Endothelial cell of umbilical vein (primary cell): ENCODE measurements at regions not wholly inside any gene's neighbourhood (a gene's known extent, or its start where the extent isn't known, plus 50 kb on each side); places are given as distances from the start of the nearest gene placed in this dataset.
A peak's percentile ranks its signal among the peaks of the same experiment; 100 is the strongest.

ENCODE experiments used
- BruUV-seq: library from RNA; stranded (reverse); fragments of 400-500 nt; replicated peaks from 2 replicates; lab custom pipeline; 2021; lab: Mats Ljungman, UMichigan
- CTCF ChIA-PET: fragments of 300-600, 350-600 bp; sonication (Branson Sonifier 250); formaldehyde crosslinking; loops from one replicate; lab custom pipeline; 2021; ENCODE audit warnings: antibody characterized with exemption, inconsistent platforms; lab: Charles Lee
- POLR2A ChIA-PET: fragments of 300-600, 350-600 bp; sonication (Branson Sonifier 250); formaldehyde crosslinking; loops from one replicate; lab custom pipeline; 2021; ENCODE audit warnings: antibody characterized with exemption, inconsistent platforms; lab: Charles Lee
- DNase-seq: peaks from one replicate; pipeline ENCODE4 v3.0.0-alpha.2; 2011; ENCODE audit warnings: low read depth, low spot score
- FAIRE-seq: peaks from 2 replicates; lab custom pipeline; 2011; peaks lifted over from hg19 to GRCh38; lab: Jason Lieb, UNC
- H2AFZ ChIP-seq: 2 replicates; pipeline ENCODE4 v1.6.0; 2012; ENCODE audit warnings: low read depth, low read length, control low read depth, inconsistent platforms
- H3K27ac ChIP-seq: 2 replicates; pipeline ENCODE4 v1.5.1; 2011; ENCODE audit warnings: low read depth, mild to moderate bottlenecking, control low read depth, low read length, moderate library complexity; ENCODE audit not compliant: insufficient read depth
- H3K27me3 ChIP-seq, 2 experiments: 2 replicates each; pipeline versions ENCODE4 v1.6.0 to v1.6.1; 2011; ENCODE audit warnings: low read length in 2 of 2, mixed read lengths in 1 of 2; ENCODE audit not compliant: control insufficient read depth in 2 of 2, insufficient read depth in 2 of 2
- H3K36me3 ChIP-seq, 2 experiments: 2 replicates in 1 of 2; 3 replicates in 1 of 2; pipeline ENCODE4 v1.5.1; 2011; ENCODE audit warnings: low read length in 2 of 2, mild to moderate bottlenecking in 1 of 2, moderate library complexity in 1 of 2; ENCODE audit not compliant: control insufficient read depth in 2 of 2, insufficient read depth in 2 of 2; ENCODE audit errors: extremely low read depth in 1 of 2
- H3K4me1 ChIP-seq: 3 replicates; pipeline ENCODE4 v1.5.1; 2011; ENCODE audit warnings: mild to moderate bottlenecking, low read length; ENCODE audit not compliant: control insufficient read depth, insufficient read depth; ENCODE audit errors: extremely low read depth
- H3K4me2 ChIP-seq: 2 replicates; pipeline ENCODE4 v1.6.1; 2011; ENCODE audit warnings: low read length, control low read depth, mixed read lengths; ENCODE audit not compliant: insufficient read depth
- H3K4me3 ChIP-seq, 3 experiments: fragments of 200-600 bp in 1 of 3; sonication (generic), shearing (Covaris generic) in 1 of 3; replicated peaks in 1 of 3; 2 replicates each; pipeline ENCODE4 v1.5.1; 2011 to 2016; ENCODE audit warnings: control low read depth in 3 of 3, low read length in 3 of 3, mild to moderate bottlenecking in 2 of 3, inconsistent platforms in 1 of 3, low read depth in 1 of 3, moderate library complexity in 1 of 3; ENCODE audit not compliant: insufficient read depth in 1 of 3
- H3K79me2 ChIP-seq: 2 replicates; pipeline ENCODE4 v1.6.0; 2012; ENCODE audit warnings: low read length, inconsistent platforms; ENCODE audit not compliant: control insufficient read depth, insufficient read depth
- H3K9ac ChIP-seq: replicated peaks from 2 replicates; pipeline ENCODE3; 2011; ENCODE audit warnings: low read length, control low read depth; ENCODE audit not compliant: insufficient read depth; ENCODE audit errors: extremely low read depth
- H3K9me1 ChIP-seq: replicated peaks from 3 replicates; pipeline ENCODE4 v1.6.0; 2011; ENCODE audit warnings: mild to moderate bottlenecking, low read length; ENCODE audit not compliant: control insufficient read depth, insufficient read depth; ENCODE audit errors: extremely low read depth
- H3K9me3 ChIP-seq: replicated peaks from 2 replicates; pipeline ENCODE4 v1.5.1; 2012; ENCODE audit warnings: low read length, inconsistent platforms; ENCODE audit not compliant: control insufficient read depth, insufficient read depth
- H4K20me1 ChIP-seq: replicated peaks from 2 replicates; pipeline ENCODE3; 2011; ENCODE audit warnings: mild to moderate bottlenecking, low read length; ENCODE audit not compliant: control insufficient read depth, insufficient read depth; ENCODE audit errors: extremely low read depth
- CTCF ChIP-seq, 2 donors: IDR thresholded peaks; 1 replicate in 1 of 2; 2 replicates in 1 of 2; pipeline ENCODE4 v1.5.1; 2011; ENCODE audit warnings: low read length in 2 of 2, mild to moderate bottlenecking in 2 of 2, moderate library complexity in 2 of 2, control low read depth in 1 of 2, inconsistent platforms in 1 of 2, low read depth in 1 of 2; ENCODE audit not compliant: insufficient read depth in 1 of 2; ENCODE audit errors: extremely low read depth in 1 of 2
- EZH2 ChIP-seq: IDR thresholded peaks from 2 replicates; pipeline ENCODE4 v1.6.1; 2012; ENCODE audit warnings: borderline replicate concordance, low read depth, mild to moderate bottlenecking, moderate library complexity, low read length, inconsistent platforms; ENCODE audit not compliant: severe bottlenecking
- FOS ChIP-seq: IDR thresholded peaks from 2 replicates; pipeline ENCODE4 v1.6.1; 2011; ENCODE audit warnings: mild to moderate bottlenecking, low read length, moderate library complexity, borderline replicate concordance; ENCODE audit not compliant: insufficient read depth
- GATA2 ChIP-seq: IDR thresholded peaks from 2 replicates; pipeline ENCODE4 v1.7.0; 2011; ENCODE audit warnings: low read depth, mild to moderate bottlenecking, moderate library complexity, mixed read lengths, low read length; ENCODE audit not compliant: insufficient read length, insufficient read depth
- JUN ChIP-seq: IDR thresholded peaks from 2 replicates; pipeline ENCODE4 v1.6.1; 2011; ENCODE audit warnings: borderline replicate concordance, low read depth; ENCODE audit not compliant: insufficient read length, insufficient read depth
- MAX ChIP-seq: IDR thresholded peaks from 2 replicates; pipeline ENCODE4 v1.6.1; 2011; ENCODE audit not compliant: insufficient read depth, insufficient read length
- MYC ChIP-seq: IDR thresholded peaks from one replicate; pipeline ENCODE4 v1.6.1; 2011; ENCODE audit warnings: mild to moderate bottlenecking, low read depth, low read length
- POLR2A ChIP-seq: IDR thresholded peaks from 2 replicates; pipeline ENCODE4 v1.6.1; 2012; ENCODE audit warnings: low read depth, mild to moderate bottlenecking, control low read depth, low read length
- POLR2AphosphoS5 ChIP-seq: IDR thresholded peaks from 2 replicates; pipeline ENCODE4 v1.6.1; 2012; ENCODE audit warnings: low read depth, mild to moderate bottlenecking, control low read depth, low read length, moderate library complexity; ENCODE audit not compliant: insufficient read depth
- dilution Hi-C: fragments of 300-500 bp; cut with MboI; formaldehyde crosslinking; loops from one replicate; pipeline ENCODE4 v1.15.0; 2019; ENCODE audit warnings: low sequenced_read_pairs; ENCODE audit not compliant: extremely low pct_ligation_motif_present
- intact Hi-C: fragments of 100-400 bp; cut with micrococcal nuclease; formaldehyde crosslinking; loops from one replicate; pipeline ENCODE4 v1.10.0; 2022

GRCh38 chr20:4084721-4085120 lies 63.9 kb upstream of the SMOX start:
- no peaks in the 10 kb centered on the region for H3K79me2 ChIP-seq
- FAIRE-seq (peak; percentile 54), DNase-seq (no peak)
- no peak overlapping the region for H3K4me2 ChIP-seq
- H4K20me1 ChIP-seq: no peaks in the 10 kb centered on the region
- TF ChIP-seq GATA2: no peak
- no peak for TF ChIP-seq EZH2
- TF ChIP-seq JUN: no peak
- no peak for TF ChIP-seq MYC
- TF ChIP-seq CTCF (IDR thresholded peaks at IDR 0.05; ENCODE audit: extremely low read depth in 1 of 2, insufficient read depth in 1 of 2, low read depth in 1 of 2, low read length in 2 of 2): no peak
- no peak for TF ChIP-seq FOS
- no peak for TF ChIP-seq POLR2AphosphoS5
- TF ChIP-seq POLR2A: no peak
- TF ChIP-seq MAX: no peak
- dilution Hi-C loops (no loop called here), intact Hi-C loops (loop anchor here (1.0 kb wide), 7 partner anchors 12 to 408 kb away; partner anchors contain the start of gene PANK2)
- H3K27me3 ChIP-seq: no peaks in the 10 kb centered on the region
- no peak overlapping the region for H3K27ac ChIP-seq
- no peak overlapping the region for H3K4me3 ChIP-seq
- ChIA-PET CTCF (interaction anchor here (0.6 to 5.8 kb wide), 49 partner anchors 8 to 408 kb away, joined by 3 to 77 read pairs (median 5); partner anchors contain the start of genes AP5S1, CENPB, RNF24 and SPEF1), POLR2A (interaction anchor here (0.6 kb wide), 1 partner anchor 264 kb away, joined by 3 read pairs; no protein-coding TSS in a partner anchor)
- H3K9ac ChIP-seq: no peak overlapping the region
- H3K4me1 ChIP-seq: peaks cover 7% of the 10 kb centered on the region
- no TSS peak for BruUV-seq
- H3K36me3 ChIP-seq: no peaks in the 10 kb centered on the region
- no peak overlapping the region for H2AFZ ChIP-seq
- H3K9me3 ChIP-seq: no peaks in the 10 kb centered on the region
- H3K9me1 ChIP-seq: no peaks in the 10 kb centered on the region
